GF-D8 (cell line): ENCODE measurements at regions not wholly inside any gene's neighbourhood (a gene's known extent, or its start where the extent isn't known, plus 50 kb on each side); places are given as distances from the start of the nearest gene placed in this dataset.

Experiments
- DNase-seq: peaks from one replicate; lab custom pipeline; 2025; lab: John Stamatoyannopoulos, UW

- no peak for DNase-seq
These were observed 107.5 kb upstream of the PDE3A start for GRCh38 chr12:20260851-20261250.

- DNase-seq: no peak
These were observed 106.2 kb upstream of the PDE3A start for GRCh38 chr12:20262119-20262518.

- DNase-seq: no peak
These were observed 104.3 kb upstream of the PDE3A start for GRCh38 chr12:20264026-20264425.

- DNase-seq: no peak
These were observed 103.7 kb upstream of the PDE3A start for GRCh38 chr12:20264608-20265114.

- no peak for DNase-seq
These were observed 100.1 kb upstream of the PDE3A start for GRCh38 chr12:20268121-20268732.

GRCh38 chr12:20268771-20269170 lies 99.6 kb upstream of the PDE3A start:
- DNase-seq: no peak

GRCh38 chr12:20269337-20270067 lies 98.8 kb upstream of the PDE3A start:
- DNase-seq: no peak

GRCh38 chr12:20270557-20270956 lies 97.8 kb upstream of the PDE3A start:
- DNase-seq: no peak

- DNase-seq: no peak
These were observed 96.2 kb upstream of the PDE3A start for GRCh38 chr12:20272161-20272560.

- DNase-seq: no peak
These were observed 95.5 kb upstream of the PDE3A start for GRCh38 chr12:20272801-20273200.

- no peak for DNase-seq
These were observed 94.3 kb upstream of the PDE3A start for GRCh38 chr12:20274008-20274407.

GRCh38 chr12:20278276-20278675 lies 90.1 kb upstream of the PDE3A start:
- DNase-seq: no peak

GRCh38 chr12:20280515-20280914 lies 87.8 kb upstream of the PDE3A start:
- DNase-seq: no peak

- no peak for DNase-seq
These were observed 85.9 kb upstream of the PDE3A start for GRCh38 chr12:20282401-20282800.

- no peak for DNase-seq
These were observed 84.9 kb upstream of the PDE3A start for GRCh38 chr12:20283482-20283881.

- DNase-seq: no peak
These were observed 78.8 kb upstream of the PDE3A start for GRCh38 chr12:20289520-20289919.

- no peak for DNase-seq
These were observed 67.9 kb upstream of the PDE3A start for GRCh38 chr12:20300457-20300856.

GRCh38 chr12:20305470-20305869 lies 62.9 kb upstream of the PDE3A start:
- DNase-seq: no peak

- no peak for DNase-seq
These were observed 58.7 kb upstream of the PDE3A start for GRCh38 chr12:20309504-20310148.

- DNase-seq: no peak
These were observed 54.0 kb upstream of the PDE3A start for GRCh38 chr12:20314328-20314727.

GRCh38 chr12:20317554-20317953 lies 50.8 kb upstream of the PDE3A start:
- no peak for DNase-seq
